ENCODE measurements at regions not wholly inside any gene's neighbourhood (a gene's known extent, or its start where the extent isn't known, plus 50 kb on each side); places are given as distances from the start of the nearest gene placed in this dataset.

- no peak for TF ChIP-seq CTCF (conservative IDR thresholded peaks at IDR 0.05)
- no peak for TF ChIP-seq EZH2 (IDR thresholded peaks at IDR 0.05; ENCODE audit: low read depth)
Observed at GRCh38 chr5:145178641-145179523, 656.3 kb downstream of the PRELID2 start.
